ENCODE measurements at regions not wholly inside any gene's neighbourhood (a gene's known extent, or its start where the extent isn't known, plus 50 kb on each side); places are given as distances from the start of the nearest gene placed in this dataset.

DNA sequence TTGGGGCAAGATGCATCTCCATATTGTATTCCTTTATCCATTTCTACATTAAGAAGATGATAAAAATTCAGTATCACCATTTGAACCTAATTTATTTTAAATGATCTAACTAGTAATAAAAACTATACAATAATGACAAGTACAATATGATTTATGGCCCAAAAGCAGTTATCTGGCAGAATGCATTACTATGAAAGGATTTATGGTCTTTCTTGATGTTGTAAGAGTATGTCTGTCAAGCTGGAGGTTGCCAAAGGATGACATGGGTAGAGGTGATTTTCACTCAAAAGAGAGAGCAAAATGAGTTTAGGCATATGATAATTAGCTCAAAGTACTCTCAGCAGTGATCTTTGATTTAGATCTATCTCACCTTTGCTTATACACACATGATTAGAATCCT is 54.2 kb upstream of the MAP2 start:
- no peak for DNase-seq (ENCODE audit: low spot score)
- intact Hi-C loops (cut with DNase I): no loop called here

DNA sequence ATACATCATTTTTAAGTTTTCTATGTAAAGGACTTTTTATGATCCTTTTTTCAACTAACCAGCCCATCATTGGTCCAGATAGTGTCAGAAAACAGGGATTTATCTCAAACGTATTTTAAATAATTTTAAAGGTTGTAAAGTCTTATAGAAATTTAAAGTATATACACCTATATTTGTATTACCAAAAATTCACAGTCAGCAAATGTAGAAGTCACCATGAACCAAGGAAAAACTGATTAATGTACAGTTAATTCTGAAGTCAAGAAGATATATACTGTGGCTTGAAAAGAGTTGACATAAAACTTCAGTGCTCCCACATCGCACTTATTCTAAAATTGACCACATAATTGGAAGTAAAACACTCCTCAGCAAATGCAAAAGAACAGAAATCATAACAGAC is 52.4 kb upstream of the MAP2 start:
- no peak for DNase-seq (ENCODE audit: low spot score)
- intact Hi-C loops (cut with DNase I): no loop called here
